Ishikawa (cell line): ENCODE measurements at regions not wholly inside any gene's neighbourhood (a gene's known extent, or its start where the extent isn't known, plus 50 kb on each side); places are given as distances from the start of the nearest gene placed in this dataset.

ENCODE experiments used
- CEBPB ChIP-seq: IDR thresholded peaks from 2 replicates; pipeline ENCODE4 v1.6.1; 2012
- CREB1 ChIP-seq: IDR thresholded peaks from 2 replicates; pipeline ENCODE4 v1.6.1; 2012; ENCODE audit warnings: low read depth
- EGR1 ChIP-seq: IDR thresholded peaks from 2 replicates; pipeline ENCODE4 v1.6.1; 2012
- EP300 ChIP-seq: IDR thresholded peaks from 2 replicates; pipeline ENCODE4 v1.6.1; 2012; ENCODE audit warnings: borderline replicate concordance
- FOXM1 ChIP-seq: IDR thresholded peaks from 2 replicates; pipeline ENCODE4 v1.6.1; 2012; ENCODE audit warnings: low read depth, borderline replicate concordance
- NFIC ChIP-seq: IDR thresholded peaks from 2 replicates; pipeline ENCODE4 v1.6.1; 2012
- RAD21 ChIP-seq: IDR thresholded peaks from 2 replicates; pipeline ENCODE4 v1.6.1; 2012; ENCODE audit warnings: low read depth
- TAF1 ChIP-seq: IDR thresholded peaks from 2 replicates; pipeline ENCODE4 v1.6.1; 2012; ENCODE audit warnings: low read depth, mild to moderate bottlenecking
- TCF12 ChIP-seq: IDR thresholded peaks from 2 replicates; pipeline ENCODE4 v1.6.1; 2012; ENCODE audit warnings: low read depth
- TEAD4 ChIP-seq: IDR thresholded peaks from 2 replicates; pipeline ENCODE4 v1.6.1; 2012
- YY1 ChIP-seq: IDR thresholded peaks from 2 replicates; pipeline ENCODE4 v1.6.1; 2012; ENCODE audit warnings: low read depth
- ZBTB7A ChIP-seq: IDR thresholded peaks from 2 replicates; pipeline ENCODE4 v1.6.1; 2012; ENCODE audit warnings: low read depth
- TF ChIP-seq, protein P1 (sequence below): IDR thresholded peaks from 2 replicates; pipeline ENCODE4 v1.6.1; 2012
- TF ChIP-seq, protein P2 (sequence below): IDR thresholded peaks from 2 replicates; pipeline ENCODE4 v1.6.1; 2012; ENCODE audit warnings: low read depth, mild to moderate bottlenecking
- TF ChIP-seq, protein P3 (sequence below): IDR thresholded peaks from 2 replicates; pipeline ENCODE4 v1.6.1; 2012

DNA sequence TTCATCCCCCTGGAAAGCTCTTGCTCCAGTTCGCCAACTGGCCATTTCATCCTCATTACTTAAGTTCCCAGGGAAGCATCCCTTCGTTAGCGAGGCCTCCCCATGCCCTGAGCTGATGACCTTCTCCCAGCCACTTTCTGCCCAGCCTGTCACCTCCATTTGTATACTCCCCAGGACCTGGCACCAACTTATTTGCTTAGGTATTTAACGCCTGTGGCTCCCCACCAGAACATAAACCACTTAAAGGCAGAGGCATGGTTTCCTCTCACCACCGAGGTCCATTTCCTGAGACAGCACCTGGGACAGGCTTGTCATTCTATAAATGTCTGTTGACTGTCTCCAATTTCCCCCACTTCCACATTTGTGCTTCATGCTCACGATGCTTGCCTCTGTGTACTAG, 189.0 kb downstream of the ZNF621 start:
- TF ChIP-seq, protein P1, sequence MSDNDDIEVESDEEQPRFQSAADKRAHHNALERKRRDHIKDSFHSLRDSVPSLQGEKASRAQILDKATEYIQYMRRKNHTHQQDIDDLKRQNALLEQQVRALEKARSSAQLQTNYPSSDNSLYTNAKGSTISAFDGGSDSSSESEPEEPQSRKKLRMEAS: no peak
- TF ChIP-seq, protein P2, sequence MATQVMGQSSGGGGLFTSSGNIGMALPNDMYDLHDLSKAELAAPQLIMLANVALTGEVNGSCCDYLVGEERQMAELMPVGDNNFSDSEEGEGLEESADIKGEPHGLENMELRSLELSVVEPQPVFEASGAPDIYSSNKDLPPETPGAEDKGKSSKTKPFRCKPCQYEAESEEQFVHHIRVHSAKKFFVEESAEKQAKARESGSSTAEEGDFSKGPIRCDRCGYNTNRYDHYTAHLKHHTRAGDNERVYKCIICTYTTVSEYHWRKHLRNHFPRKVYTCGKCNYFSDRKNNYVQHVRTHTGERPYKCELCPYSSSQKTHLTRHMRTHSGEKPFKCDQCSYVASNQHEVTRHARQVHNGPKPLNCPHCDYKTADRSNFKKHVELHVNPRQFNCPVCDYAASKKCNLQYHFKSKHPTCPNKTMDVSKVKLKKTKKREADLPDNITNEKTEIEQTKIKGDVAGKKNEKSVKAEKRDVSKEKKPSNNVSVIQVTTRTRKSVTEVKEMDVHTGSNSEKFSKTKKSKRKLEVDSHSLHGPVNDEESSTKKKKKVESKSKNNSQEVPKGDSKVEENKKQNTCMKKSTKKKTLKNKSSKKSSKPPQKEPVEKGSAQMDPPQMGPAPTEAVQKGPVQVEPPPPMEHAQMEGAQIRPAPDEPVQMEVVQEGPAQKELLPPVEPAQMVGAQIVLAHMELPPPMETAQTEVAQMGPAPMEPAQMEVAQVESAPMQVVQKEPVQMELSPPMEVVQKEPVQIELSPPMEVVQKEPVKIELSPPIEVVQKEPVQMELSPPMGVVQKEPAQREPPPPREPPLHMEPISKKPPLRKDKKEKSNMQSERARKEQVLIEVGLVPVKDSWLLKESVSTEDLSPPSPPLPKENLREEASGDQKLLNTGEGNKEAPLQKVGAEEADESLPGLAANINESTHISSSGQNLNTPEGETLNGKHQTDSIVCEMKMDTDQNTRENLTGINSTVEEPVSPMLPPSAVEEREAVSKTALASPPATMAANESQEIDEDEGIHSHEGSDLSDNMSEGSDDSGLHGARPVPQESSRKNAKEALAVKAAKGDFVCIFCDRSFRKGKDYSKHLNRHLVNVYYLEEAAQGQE: no peak
- no peak for TF ChIP-seq EGR1

DNA sequence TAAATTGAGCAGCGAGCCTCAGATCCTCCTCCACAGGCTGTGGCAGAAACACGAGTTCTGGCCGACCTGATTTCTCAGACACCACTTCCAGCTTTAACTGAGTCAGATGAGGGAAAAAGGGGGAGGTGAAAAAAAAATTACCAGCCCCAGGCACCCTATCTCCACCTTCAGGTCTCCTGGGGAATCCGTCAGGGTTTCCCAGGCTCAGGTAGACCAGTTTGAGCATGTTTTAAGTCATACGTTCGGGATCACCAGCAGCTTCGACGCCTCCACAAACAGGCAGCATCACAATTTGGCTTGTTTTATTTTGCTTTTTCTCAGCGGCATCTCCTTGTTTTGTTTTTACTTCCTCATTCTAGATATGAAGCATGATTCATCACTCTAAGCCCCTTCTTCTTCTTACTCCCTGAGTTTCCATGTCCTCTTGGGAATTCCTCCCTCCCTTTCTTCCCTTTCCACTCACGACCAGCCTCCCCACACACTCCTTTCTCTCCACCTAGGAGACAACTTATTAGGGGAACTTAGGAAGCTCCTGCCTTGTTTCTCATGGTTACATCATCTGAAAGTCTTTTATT, 190.1 kb downstream of the ZNF621 start:
- TF ChIP-seq, protein P2: no peak
- TF ChIP-seq TEAD4: no peak
- TF ChIP-seq RAD21: no peak
- TF ChIP-seq FOXM1: no peak
- no peak for TF ChIP-seq NFIC
- no peak for TF ChIP-seq TAF1

DNA sequence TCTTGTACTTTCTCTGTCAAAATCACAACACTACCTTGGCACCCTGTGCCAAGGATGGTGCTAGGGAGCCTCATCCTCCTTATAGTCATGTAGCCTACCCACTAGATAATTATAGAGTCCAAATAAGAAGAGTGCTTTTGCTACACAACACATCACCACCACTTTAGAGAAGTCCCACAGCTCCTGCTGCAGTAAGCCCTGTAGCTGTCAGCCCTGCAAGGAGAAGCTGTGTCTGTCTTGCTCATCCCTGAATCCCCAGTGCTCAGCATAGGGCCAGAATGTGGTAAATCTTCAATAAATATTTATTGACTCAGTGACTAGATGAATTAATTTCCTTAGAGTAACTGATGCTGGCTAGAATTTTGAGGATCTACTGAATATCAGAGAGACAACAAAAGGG, 190.8 kb downstream of the ZNF621 start:
- TF ChIP-seq TEAD4 (no peak), CREB1 (no peak), YY1 (no peak), TAF1 (no peak), RAD21 (no peak), FOXM1 (no peak), CEBPB (no peak), EP300 (no peak), EGR1 (no peak), TCF12 (no peak), ZBTB7A (no peak), NFIC (no peak)
- TF ChIP-seq, protein P2: no peak
- TF ChIP-seq, protein P1: no peak
- TF ChIP-seq, protein P3, sequence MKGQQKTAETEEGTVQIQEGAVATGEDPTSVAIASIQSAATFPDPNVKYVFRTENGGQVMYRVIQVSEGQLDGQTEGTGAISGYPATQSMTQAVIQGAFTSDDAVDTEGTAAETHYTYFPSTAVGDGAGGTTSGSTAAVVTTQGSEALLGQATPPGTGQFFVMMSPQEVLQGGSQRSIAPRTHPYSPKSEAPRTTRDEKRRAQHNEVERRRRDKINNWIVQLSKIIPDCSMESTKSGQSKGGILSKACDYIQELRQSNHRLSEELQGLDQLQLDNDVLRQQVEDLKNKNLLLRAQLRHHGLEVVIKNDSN: no peak

DNA sequence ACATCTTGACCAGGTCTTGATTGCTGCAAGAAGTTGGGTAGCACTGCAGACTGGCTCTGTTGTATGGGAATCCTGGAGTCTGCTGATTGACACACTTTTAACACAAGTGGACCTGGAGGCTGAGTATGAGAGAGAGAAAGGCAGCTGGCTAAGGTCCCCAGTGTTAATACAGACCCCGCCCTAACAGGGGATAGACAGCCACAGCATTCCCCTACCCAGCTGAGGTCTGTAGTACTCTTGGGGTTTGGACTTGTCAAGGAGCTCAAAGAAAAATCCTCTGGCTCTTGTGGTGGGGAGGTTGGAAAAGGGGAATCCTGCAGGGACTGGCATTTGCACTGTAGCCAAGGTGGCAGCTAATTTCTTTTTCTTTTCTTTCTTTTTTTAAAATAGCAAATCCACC, 192.7 kb downstream of the ZNF621 start:
- TF ChIP-seq RAD21 (no peak), YY1 (no peak), NFIC (no peak), EP300 (no peak), FOXM1 (no peak), ZBTB7A (no peak), CEBPB (no peak), CREB1 (no peak), TEAD4 (no peak)
- TF ChIP-seq, protein P2: no peak
- TF ChIP-seq, protein P1: no peak
